GM12874 (cell line): ENCODE measurements at regions not wholly inside any gene's neighbourhood (a gene's known extent, or its start where the extent isn't known, plus 50 kb on each side); places are given as distances from the start of the nearest gene placed in this dataset.

Source experiments
- CTCF ChIP-seq: IDR thresholded peaks from 2 replicates; pipeline ENCODE4 v1.5.1; 2011; ENCODE audit warnings: low read depth, mild to moderate bottlenecking, control low read depth, low read length, moderate library complexity; ENCODE audit not compliant: insufficient read depth

DNA sequence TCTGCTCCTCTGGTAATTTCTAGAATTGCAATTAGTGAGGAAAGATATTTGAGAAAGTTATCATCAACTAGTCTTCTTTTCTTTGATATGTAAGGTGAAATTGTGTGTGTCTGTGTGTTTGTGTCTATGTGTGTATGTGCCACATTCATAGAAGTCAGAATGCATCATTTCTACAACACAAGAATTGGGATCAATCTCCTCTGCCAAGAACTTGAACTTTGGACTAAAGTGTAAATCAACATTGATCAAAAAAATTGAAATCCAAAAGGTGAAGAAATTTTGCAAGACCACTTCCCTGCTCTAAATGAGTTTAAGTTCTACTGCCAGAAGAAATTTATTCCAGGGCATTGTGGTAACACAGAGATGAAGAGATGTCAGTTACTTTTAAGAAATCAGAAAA, 1072.8 kb downstream of the GRM8 start:
- no peak for TF ChIP-seq CTCF

DNA sequence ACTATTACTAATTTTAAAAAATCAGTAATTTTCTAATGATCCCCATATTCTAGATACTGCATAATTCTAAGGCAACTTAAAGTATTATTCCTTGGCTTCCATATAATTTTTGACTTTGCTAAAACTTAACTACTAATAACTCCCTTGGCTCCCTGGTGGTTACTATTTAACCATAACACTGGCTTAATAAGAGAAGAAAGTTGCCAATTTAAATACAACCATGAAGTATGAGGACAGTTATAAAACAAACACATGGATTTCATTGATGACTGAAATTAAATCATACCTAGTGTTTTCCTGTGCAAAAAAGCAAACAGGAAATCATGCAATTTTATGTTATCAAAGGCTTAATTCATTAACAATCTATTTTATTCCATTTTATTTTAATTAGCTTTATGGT, 1073.9 kb downstream of the GRM8 start:
- no peak for TF ChIP-seq CTCF

GRCh38 chr7:126177782-126178181, 1075.0 kb downstream of the GRM8 start:
- no peak for TF ChIP-seq CTCF

DNA sequence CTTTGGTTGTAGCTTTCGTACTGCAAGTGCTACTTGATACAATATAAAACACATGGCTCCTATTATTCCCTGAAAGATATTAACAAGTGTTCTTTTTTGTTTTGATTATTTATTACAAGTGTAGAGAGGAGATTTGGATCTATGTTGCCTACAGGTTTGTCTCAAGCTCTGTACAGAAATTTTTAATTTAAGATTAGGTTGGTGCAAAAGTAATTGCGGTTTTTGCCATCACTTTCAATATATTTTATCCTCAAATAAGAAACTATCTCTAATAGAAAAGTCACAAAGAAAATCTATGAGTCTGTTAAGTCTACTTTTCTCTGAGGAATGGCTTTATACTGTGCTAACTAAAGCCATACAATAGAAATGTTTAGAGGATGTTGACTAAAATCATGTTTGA, 1086.1 kb downstream of the GRM8 start:
- TF ChIP-seq CTCF = no peak

- TF ChIP-seq CTCF = no peak
Observed at GRCh38 chr7:126163647-126164046, 1089.1 kb downstream of the GRM8 start.

DNA sequence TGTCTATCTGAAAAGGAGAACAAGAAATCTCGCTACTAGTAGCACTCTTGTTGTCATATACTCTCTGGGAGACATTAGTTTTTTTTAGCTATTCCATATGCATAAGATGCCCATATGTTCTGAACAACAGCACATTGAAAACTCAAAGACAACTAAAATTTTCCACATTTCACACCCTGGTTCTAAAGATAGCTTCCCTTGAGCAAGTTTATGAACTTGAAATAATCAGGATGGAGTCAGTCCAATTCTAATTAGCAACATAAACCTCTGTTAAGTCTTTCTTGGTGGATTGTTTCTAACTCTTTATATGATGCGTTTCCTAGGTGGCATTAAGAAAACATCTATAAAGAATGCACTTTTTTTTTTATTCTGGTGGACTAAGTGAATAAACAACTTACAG, 1095.3 kb downstream of the GRM8 start:
- TF ChIP-seq CTCF = no peak

- TF ChIP-seq CTCF = no peak
Observed at GRCh38 chr7:126150278-126150958, 1102.3 kb downstream of the GRM8 start.

DNA sequence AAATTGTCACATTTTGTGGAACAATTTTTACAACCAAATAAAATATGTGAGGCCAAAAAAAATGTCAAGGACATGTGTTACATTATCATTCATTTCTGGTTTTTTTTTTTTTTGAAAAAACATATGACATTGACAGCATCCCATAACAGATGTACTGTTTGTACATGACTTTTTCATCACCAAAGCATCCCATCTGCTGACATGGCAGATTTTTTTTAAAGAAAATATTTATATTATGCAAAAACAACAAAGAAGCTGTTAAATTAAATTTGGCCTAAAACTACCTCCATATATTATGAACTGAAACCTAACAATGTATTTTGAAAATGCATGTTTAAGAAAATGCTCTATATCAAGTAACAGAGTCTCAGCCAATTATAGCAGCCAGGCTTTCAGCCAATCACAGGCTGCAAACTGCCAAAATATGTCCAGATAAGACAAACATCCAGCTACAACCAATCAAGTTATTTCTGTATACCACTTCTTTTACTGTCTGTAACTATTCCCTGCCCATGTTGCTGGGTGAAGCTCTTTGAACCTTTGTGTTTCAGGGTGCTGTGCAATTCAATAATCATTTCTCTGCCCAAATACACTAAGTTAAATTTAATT, 1111.8 kb downstream of the GRM8 start:
- no peak for TF ChIP-seq CTCF
